A204.1 (cell line): ENCODE measurements at regions not wholly inside any gene's neighbourhood (a gene's known extent, or its start where the extent isn't known, plus 50 kb on each side); places are given as distances from the start of the nearest gene placed in this dataset.
"Not testable (repeated sequence)": the region's sequence is repeated elsewhere in the genome, so short reads cannot be mapped to it uniquely, and the experiment has no call there.

Experiments
- FAIRE-seq: peaks from 2 replicates; lab custom pipeline; 2012; peaks lifted over from hg19 to GRCh38; lab: Jason Lieb, UNC

GRCh38 chr3:157920822-157921700 is 185.2 kb downstream of the SHOX2 start:
- FAIRE-seq: no peak

- no peak for FAIRE-seq
These were observed 186.8 kb downstream of the SHOX2 start for GRCh38 chr3:157919319-157919887.

GRCh38 chr3:157918402-157918801 is 187.8 kb downstream of the SHOX2 start:
- FAIRE-seq: no peak

- FAIRE-seq: no peak
These were observed 189.5 kb downstream of the SHOX2 start for GRCh38 chr3:157916672-157917071.

- no peak for FAIRE-seq
These were observed 191.3 kb downstream of the SHOX2 start for GRCh38 chr3:157914882-157915281.

- FAIRE-seq: no peak
These were observed 192.5 kb downstream of the SHOX2 start for GRCh38 chr3:157913741-157914150.

GRCh38 chr3:157912514-157913451 is 193.4 kb downstream of the SHOX2 start:
- no peak for FAIRE-seq

- no peak for FAIRE-seq
These were observed 199.6 kb downstream of the SHOX2 start for GRCh38 chr3:157906627-157907026.

- FAIRE-seq: no peak
These were observed 200.3 kb downstream of the SHOX2 start for GRCh38 chr3:157905885-157906284.

GRCh38 chr3:157902680-157903079 is 203.5 kb downstream of the SHOX2 start:
- FAIRE-seq: not testable (repeated sequence)

- no peak for FAIRE-seq
These were observed 218.2 kb downstream of the SHOX2 start for GRCh38 chr3:157888040-157888439.

GRCh38 chr3:157876556-157876955 is 229.7 kb downstream of the SHOX2 start:
- no peak for FAIRE-seq

GRCh38 chr3:157872902-157873301 is 233.3 kb downstream of the SHOX2 start:
- FAIRE-seq: no peak

GRCh38 chr3:157871838-157872460 is 234.3 kb downstream of the SHOX2 start:
- FAIRE-seq: no peak

- no peak for FAIRE-seq
These were observed 235.0 kb downstream of the SHOX2 start for GRCh38 chr3:157871248-157871647.

- FAIRE-seq: no peak
These were observed 237.3 kb downstream of the SHOX2 start for GRCh38 chr3:157868946-157869345.

GRCh38 chr3:157868196-157868595 is 238.0 kb downstream of the SHOX2 start:
- FAIRE-seq: no peak

- no peak for FAIRE-seq
These were observed 240.7 kb downstream of the SHOX2 start for GRCh38 chr3:157865352-157866000.

- FAIRE-seq: no peak
These were observed 245.0 kb downstream of the SHOX2 start for GRCh38 chr3:157861076-157861765.

GRCh38 chr3:157859541-157859940 is 246.7 kb downstream of the SHOX2 start:
- FAIRE-seq: no peak

- FAIRE-seq: no peak
These were observed 247.4 kb downstream of the SHOX2 start for GRCh38 chr3:157858821-157859220.
